HG03108 (cell line): ENCODE measurements at regions not wholly inside any gene's neighbourhood (a gene's known extent, or its start where the extent isn't known, plus 50 kb on each side); places are given as distances from the start of the nearest gene placed in this dataset.
A peak's percentile ranks its signal among the peaks of the same experiment; 100 is the strongest.
"Not testable (repeated sequence)": the region's sequence is repeated elsewhere in the genome, so short reads cannot be mapped to it uniquely, and the experiment has no call there.

ENCODE experiments used
- ATAC-seq: cut with Tn5 transposase; IDR thresholded peaks from one replicate; pipeline ENCODE4 v1.9.1; 2021; ENCODE audit warnings: moderate library complexity; ENCODE audit not compliant: unreplicated experiment

DNA sequence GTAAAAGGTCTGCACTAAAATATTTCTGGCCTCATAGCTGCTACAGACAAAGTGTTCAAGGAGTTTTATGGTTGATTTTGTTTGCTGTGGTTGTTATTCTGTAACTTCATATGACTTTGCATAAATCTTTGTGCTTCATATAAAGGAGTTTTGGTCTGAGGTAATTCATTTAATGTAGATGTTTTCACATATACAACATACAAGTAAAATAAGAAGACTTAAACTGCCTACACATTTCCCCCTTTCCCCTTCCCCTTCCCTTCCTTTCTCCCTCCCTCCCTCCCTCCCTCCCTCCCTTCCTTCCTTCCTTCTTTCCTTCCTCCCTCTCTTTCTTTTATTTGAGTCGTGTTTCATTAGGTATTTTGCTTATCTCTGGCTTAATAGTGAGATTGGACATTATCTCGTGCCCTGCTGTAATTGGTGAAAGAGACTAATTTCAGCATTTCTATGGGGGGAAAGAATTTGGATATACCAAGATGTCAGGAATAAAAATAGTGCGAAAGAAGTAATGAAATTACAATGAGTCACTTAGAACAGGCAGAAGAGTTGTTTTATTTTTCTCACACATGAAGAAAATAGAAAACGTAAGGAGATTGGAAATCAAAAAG lies 144.9 kb upstream of the MAD2L1 start:
- no peak for ATAC-seq

DNA sequence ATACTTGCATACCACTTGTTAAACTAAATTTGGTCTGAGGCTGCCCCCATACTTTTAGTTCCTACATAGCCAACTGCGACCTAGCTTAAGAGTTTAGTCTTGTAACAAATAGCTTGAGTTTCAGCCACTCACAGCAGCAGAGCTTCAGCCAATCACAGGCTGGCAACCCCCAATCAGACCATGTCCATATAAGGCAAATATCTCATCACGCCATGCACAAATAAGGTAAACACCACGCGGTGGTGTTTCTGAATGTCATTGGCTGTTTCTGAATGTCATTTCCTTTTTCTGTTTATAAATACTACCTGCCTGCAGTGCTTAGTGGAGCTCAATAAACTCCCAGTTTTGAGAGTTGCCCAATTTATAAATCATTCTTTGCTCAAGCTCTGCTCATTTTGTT lies 143.1 kb upstream of the MAD2L1 start:
- no peak for ATAC-seq

DNA sequence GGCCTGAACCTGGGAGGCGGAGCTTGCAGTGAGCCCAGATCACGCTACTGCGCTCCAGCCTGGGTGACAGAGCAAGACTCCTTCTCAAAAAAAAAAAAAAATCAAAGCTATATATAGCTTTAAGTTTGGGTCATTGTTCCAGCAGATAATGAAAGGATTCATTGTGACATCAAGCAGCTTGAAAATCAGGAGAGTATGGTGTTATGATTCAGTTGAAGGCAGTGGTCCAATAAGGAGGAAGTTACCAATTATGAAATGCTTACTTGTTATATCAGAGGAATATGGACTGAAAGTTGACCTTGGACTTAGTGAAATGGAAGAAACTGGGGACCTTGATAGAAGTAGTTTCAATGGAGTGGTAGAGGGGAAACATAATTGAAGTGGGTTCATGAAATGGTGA lies 140.4 kb upstream of the MAD2L1 start:
- ATAC-seq: no peak

DNA sequence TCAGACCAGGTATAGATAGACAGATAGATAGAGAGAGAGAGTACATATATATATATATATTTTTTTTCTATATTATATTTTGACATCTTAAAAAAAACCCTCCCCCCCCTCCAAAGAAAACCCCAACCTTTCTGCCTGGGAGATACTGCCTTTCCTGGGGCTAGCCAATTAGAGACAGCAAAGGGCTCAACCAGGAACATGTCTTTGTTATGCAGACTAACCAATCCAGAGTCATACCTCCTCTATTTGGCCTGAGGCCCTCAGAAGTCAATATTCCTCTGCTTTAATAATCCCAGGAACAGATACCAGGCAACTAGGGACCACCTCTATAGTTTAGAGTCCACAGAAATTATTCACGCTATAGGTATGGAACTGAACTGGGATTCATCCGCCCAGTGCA lies 135.6 kb upstream of the MAD2L1 start:
- ATAC-seq: no peak

DNA sequence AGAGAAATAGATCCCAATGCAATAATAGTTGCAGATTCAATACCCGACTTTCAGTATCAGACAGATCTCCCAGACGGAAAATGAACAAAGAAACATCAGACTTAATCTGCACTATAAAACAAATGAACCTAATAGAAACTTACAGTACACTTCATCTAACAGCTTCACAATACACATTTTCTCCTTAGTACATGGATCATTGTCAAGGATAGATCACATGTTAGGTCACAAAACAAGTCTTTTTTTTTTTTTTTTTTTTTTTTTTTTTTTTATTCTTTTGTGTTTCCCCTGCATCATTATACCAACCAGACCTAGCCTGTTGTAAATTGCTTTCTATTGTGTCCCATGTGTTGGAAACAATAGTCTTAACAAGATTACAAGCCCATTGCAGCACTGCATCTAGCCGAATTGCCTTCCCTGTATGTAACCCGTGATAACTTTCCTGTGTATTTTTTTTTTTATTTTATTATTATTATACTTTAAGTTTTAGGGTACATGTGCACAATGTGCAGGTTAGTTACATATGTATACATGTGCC lies 134.0 kb upstream of the MAD2L1 start:
- ATAC-seq: not testable (repeated sequence)

DNA sequence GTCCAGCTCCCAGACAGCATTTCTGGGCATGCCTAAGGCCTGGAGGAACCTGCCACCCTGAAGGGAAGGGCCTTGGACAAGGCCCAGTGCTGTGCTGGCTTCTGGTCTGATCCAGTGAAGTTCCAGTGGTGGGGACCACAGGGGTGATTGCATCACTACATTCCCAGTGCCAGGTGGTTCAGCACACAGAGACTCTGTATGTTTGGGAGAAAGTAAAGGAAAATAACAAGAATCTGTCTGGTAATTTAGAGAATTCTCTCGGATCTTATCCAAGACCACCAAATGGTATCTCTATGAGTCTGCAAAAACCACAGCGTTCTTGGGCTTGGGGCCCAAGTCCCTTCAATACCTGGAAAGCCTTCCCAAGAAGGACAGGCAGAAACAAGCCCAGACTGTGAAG lies 131.8 kb upstream of the MAD2L1 start:
- no peak for ATAC-seq

DNA sequence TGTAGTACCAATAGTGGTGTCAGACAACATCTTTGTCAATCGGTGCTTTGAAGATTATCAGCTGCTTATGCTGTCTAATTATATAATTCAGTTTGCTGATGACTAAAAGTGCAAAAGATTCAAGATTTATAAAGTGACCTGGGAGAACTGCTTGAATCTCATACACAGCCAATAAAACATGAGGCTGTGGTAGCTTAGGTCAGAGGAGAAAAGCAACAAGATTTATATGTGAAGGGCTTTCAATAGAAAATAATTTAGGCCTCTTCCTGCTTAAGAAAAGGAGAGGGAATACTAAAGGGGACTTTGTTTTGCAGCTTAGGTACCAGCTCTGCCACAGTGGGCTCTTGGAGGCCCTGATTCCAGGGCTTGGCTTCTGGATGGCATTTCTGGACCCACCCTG lies 111.0 kb upstream of the MAD2L1 start:
- ATAC-seq: no peak

DNA sequence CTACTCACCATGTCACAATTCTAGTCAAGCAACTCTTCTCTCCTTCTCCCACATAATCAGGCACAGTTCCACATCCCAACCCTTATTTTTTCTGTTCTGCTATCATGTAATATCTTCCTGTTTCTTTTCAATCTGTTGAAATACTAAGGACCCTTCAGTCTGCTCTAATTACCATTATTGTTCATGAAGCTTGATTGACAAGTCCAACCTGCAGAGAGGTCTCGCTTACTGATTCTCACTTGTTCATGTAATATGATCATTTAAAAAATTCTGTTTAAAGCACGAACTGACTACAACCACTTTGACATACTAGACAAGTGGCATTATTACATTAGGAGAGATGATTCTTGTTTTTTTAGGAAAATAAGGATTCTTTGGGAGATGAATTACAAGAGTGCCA lies 108.6 kb upstream of the MAD2L1 start:
- no peak for ATAC-seq

DNA sequence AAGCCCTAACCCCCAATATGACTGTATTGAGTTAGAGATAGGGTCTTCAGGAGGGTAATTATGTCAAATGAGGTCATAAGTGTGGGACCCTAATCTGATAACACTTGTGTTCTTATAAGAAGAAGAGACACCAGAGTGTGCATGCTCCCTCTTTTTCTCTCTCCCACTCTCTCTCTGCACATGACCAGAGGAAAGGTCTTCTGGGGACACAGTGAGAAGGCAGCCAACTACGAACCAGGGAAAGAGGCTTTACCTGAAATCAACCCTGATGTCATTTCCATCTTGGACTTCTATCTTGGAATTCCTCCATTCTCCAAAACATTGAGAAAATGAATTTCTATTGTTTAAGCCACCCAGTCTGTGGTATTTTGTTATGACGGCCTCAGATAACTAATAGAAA lies 97.2 kb upstream of the MAD2L1 start:
- ATAC-seq: no peak

DNA sequence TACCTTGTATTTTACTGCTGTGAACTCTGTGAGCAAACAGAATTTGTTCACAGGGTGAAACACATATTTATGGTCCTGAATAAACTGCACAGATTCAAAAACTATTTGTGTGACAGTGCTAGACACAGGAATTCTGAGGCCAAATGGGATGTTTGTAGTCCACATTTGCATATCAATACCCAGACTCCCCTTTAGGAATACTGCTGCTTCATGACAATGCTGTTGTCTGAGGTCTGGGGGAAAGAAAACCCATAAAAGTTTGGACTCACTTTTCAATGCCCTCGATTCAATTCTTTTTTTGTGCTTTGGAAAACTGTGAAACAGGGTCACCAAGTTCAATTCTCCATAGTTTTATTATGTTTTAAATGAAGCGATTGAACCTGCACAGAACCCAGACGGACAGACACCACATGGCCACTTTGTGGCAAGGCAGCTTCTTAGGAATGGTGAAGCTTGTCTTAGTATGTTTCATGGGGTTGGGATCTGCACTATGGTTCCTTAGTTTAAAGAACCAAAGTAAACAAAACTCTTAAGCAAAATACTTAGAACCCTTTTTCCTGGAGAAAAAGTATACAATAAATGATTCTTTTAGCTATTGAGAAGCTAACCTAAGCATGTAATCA lies 92.3 kb upstream of the MAD2L1 start:
- ATAC-seq: no peak

DNA sequence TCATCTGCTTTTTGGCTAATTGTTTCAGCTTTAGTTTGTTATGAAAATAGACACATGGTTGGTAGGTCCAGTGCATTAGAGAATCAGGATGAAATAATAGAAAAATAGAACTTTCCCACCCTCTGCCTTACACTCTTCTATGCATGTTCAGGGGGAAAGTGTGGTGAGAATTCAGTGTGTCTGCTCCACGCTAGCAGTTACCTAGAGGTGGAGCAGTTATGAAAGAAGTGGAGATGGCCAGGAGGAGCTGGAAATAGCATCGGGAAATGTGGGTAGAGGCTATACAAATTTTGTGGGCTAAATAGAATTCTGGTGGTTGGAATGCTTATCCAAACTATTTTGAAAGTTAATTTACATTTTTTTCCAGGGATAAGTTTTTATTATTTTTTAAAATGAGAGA lies 91.4 kb upstream of the MAD2L1 start:
- ATAC-seq: no peak

DNA sequence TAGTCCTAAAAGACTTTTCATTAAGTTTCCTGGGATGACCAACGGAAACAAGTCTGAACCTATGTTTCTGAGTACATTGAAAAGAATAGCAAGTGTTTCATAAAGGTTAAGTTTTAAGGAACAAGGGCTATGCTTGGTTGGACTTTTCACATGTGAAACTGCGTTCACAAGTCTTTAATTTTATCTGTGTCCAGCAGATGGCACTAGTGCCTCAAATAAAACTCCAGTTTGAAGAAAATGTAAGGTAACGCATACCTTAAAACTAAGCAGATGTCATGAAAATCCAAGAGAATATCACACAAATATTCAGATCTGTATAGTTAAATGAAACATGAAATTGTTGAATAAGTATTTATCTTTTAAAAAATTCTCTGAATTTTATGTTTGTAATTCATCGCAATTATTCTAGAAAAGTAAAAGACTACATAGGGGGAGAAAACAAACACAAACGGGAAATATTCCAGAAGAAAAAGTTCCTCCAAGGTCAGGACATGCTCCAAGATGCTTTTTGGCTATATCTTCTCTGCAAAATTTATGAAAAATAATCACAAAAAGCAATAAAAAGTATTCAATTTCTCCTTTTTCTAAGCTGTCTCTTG lies 89.6 kb upstream of the MAD2L1 start:
- peak; percentile 56 for ATAC-seq

DNA sequence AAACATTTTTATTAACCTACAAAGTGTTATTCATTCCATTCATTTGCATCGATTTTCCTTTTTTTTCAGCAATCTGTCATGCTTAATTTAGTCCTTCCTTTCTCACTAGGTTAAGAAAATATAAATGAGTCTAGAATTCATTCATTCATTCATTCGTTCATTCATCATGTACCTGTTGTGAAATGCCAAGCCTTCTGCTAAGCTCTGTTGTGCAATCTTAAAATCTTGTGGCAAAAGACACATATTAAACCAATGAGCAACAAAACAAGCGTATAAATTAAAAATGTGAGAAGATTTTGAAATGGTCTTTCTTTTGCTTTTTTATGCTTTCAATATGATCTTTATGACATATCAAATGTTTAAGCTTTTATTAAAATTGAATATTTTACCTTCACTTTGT lies 88.6 kb upstream of the MAD2L1 start:
- no peak for ATAC-seq

DNA sequence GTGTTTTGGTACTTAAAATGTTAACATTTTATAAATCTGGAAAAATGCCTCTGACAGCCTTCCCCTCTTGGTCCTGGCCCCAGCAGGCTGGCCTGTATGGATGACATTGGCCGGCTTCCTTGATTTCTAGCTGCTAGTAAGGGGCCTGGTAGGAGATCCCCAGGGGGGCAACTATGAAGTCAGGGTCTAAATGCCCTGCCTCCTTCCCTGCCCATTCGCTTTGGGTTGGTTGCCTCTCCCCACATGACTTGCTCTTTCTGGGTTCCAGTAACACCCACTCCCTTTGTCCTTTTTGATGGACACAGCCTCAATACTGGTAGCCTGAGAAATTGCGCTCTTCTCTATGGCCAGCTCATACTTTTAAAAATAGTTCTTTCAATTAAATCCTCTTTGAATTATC lies 78.0 kb upstream of the MAD2L1 start:
- no peak for ATAC-seq

DNA sequence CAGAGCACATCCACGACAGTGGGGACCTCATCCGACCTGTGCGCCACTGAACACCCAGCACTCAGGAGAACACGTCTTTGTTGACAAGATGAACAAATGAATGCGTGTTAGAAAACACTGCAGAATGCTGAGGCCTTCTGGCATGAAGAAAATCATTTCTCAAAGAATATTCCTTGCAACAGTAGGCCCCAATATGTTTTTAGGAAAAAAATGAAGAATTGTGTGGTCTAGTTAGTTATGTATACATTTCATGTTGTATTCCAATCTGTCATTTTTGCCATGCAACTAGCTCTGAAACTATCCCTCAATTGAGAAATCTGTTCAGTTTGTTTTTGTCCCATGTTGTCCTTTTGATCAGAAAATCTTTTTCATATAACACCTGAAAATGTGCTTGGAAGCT lies 77.4 kb upstream of the MAD2L1 start:
- ATAC-seq: no peak

DNA sequence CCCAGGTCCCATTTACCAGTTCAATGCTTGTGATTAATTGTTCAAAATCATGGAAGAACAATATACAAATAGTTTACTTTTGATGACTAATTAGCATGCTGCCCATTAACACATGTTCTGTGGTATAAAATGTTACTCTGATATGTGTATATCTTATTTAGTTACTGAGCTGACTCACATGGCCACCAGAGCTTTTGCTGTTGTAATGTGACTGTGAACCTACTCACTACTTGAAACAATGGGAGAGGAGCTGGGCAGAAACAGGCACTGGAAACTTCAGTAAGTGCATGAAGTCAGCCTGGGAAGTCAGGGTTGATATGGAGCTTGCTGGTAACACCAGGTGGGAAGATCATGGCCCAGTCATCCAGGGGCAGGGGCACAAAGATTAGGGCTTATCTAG lies 72.7 kb upstream of the MAD2L1 start:
- no peak for ATAC-seq

DNA sequence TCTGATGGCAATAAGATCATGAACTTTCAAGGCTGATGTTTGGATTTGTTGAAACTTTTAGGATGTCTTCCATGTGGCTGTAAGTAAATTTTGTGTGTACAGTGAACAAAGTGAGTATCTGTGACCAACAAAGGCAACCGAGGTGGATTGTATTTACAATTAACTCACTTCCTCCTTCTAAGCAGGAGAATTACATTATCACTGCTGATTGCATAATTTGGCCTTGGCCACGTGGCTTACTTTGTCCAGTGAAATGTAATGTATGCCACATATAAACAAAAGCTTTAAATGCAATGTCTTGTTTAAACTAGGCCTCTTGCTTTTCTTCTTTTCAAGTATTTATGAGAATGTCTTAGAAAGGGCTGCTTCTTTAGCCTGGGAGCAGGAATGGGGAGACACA lies 66.3 kb upstream of the MAD2L1 start:
- ATAC-seq: no peak

DNA sequence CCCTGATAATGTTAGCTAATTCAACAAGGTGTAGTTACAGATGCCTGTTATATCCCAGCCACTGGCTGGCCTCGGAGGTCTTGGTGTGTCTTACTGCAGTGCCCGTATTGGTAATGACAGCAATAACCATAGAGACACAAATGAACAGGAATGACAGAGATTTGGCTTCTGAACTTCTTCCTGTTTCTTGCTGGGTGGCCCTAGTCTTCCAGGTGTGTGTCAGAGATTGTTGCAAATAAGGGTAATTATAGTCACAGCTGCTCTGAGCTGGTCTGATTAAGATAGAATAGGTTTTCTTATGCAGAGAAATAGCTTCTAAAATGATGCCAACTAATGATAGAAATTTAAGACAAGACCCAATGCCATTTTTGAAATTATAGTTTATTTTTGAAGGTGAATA lies 64.1 kb upstream of the MAD2L1 start:
- ATAC-seq: no peak
